NCI-H1436 (cell line): ENCODE measurements at regions not wholly inside any gene's neighbourhood (a gene's known extent, or its start where the extent isn't known, plus 50 kb on each side); places are given as distances from the start of the nearest gene placed in this dataset.

Source experiments
- DNase-seq: peaks from one replicate; lab custom pipeline; 2025; lab: John Stamatoyannopoulos, UW

DNA sequence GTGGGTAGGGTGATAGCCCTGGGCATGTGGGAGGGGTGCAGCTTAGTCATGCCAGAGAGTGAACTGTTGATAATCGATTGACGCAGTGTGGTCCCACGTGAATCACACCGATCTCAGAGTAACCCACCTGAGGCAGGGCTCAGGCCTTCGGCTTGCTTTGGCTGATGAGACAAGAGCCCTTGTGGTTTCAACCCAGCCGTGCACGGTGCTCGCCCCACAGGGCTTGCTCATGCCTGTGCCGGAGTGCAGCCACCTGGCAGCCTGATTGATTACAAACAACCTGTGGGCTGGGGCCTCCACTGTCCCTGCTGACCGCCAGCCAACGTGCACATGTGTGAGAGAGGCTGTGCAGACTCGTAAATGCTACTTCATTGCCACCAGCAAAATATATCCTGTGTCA, 144.9 kb upstream of the ADARB2 start:
- no peak for DNase-seq

- DNase-seq, result no peak
These were observed 144.3 kb upstream of the ADARB2 start for GRCh38 chr10:1881636-1882035.

- DNase-seq, result no peak
These were observed 137.2 kb upstream of the ADARB2 start for GRCh38 chr10:1874533-1874932.

DNA sequence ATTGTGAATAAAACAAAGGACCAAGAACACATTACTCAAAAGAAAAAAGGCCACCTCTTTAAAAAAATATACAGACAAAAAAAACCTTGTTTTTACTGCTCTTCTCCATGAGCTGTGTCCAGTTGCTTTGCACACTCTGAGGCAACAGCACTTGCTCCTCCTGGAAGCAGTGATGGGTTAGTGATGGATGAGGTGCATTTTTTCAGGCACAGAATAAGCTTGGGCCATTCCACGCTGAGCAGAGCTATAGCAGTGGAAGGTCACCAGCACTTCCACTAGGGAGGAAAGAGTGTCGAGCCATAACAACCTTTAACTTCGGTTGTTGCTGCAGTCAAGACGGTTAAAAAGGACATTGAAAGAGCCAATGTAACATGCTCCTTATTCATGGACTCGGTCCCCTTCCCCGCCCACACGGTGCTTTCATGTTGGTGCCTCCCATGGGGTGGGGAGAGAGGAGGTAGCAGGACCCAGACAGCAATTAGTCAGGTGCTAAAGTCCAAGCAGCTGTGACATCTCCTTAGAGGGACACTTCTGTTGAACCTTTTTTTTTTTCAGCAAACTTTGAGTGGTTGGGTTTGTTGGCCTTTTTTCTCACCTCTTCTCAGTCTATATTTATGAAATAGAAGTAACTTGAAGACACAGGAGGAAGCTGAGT, 136.5 kb upstream of the ADARB2 start:
- DNase-seq, result no peak

DNA sequence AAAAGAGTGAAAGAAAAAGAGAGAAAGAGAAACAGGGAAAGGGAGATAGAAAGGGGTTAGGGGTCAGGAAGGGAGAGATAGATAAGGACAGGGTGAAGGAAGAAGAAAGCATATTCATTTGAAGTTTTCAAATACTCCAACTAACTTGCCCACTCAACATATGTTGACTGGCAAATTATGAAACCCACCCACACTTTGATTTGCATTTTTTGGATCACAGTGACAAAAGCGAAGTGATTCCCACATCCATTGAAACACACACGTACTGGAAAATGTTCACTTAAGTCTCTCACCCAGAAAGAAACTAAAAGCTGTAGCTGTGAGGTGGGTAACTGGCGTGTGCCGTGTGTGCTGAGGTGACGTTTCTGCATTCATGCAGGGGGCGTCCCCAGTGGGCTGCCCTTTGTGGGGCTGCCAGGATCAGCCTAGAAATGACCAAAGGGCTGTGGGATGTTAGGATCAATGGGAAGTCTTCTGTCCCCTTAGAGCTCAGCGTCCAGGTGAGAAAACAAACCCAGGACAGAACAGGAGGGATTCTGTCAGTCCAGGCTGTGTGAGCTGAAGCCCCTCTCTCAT, 134.9 kb upstream of the ADARB2 start:
- DNase-seq, result no peak

- DNase-seq, result no peak
These were observed 133.2 kb upstream of the ADARB2 start for GRCh38 chr10:1870491-1870890.

GRCh38 chr10:1869861-1870260, 132.5 kb upstream of the ADARB2 start:
- no peak for DNase-seq

GRCh38 chr10:1860351-1860750, 123.0 kb upstream of the ADARB2 start:
- DNase-seq, result no peak

- DNase-seq, result no peak
These were observed 121.2 kb upstream of the ADARB2 start for GRCh38 chr10:1858547-1858946.

DNA sequence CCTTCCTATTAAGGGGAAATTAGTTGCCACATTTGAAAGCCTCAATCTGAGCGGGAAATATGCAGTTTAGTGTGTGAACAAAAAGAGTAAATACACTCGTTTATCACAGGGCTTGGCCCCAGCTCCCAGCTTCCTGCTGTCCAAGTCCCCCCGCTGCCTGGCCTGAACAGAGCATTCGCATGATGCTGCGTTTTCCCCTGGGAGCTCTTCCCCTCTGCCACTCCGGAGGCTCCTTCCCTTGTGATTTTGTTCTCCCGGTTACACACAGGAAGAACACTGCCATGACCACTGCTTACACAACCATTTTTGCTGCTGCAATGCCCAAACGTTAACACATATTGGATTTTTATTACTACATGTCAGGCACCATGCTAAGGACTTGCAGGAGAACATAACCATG, 120.7 kb upstream of the ADARB2 start:
- no peak for DNase-seq

- DNase-seq, result no peak
These were observed 118.6 kb upstream of the ADARB2 start for GRCh38 chr10:1855911-1856310.

GRCh38 chr10:1854271-1854670, 116.9 kb upstream of the ADARB2 start:
- no peak for DNase-seq

GRCh38 chr10:1853801-1854200, 116.5 kb upstream of the ADARB2 start:
- no peak for DNase-seq

GRCh38 chr10:1852841-1853240, 115.5 kb upstream of the ADARB2 start:
- no peak for DNase-seq

GRCh38 chr10:1851762-1852161, 114.4 kb upstream of the ADARB2 start:
- DNase-seq, result no peak

- DNase-seq, result no peak
These were observed 113.7 kb upstream of the ADARB2 start for GRCh38 chr10:1850971-1851527.

DNA sequence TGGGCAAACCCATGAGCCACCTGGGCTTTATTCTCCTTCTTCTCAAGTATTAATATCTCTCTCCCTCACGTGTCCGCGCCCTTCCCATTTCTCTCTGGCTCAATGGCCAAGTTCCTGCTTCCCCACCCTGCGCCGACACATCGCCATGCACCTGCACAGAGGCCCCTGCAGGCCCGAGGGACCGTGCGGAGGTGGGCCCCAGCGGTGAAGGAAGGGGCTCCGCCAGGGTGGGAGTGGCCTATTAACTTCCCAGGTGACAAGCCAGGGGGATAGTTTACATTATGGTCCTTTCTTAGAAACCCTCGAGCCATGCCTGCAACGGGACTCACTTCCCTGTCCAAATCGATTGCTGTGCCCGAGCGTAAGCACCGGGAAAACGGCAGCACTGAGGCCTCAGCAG, 110.0 kb upstream of the ADARB2 start:
- DNase-seq, result no peak

GRCh38 chr10:1846032-1846431, 108.7 kb upstream of the ADARB2 start:
- no peak for DNase-seq

DNA sequence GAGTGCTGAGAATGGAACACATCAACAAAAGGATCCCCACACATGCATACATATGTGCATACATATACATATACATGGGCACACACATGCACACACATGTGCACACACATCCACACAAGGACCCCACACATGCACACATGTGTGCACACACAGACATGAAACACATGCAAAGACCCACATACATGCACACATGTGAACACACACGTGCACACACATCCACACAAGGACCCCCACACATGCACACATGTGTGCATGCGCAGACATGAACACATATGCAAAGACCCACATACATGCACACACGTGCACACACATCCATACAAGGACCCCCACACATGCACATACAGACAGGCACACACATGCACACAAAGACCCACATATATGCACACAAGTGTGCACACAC, 104.4 kb upstream of the ADARB2 start:
- DNase-seq, result no peak

GRCh38 chr10:1829712-1830111, 92.4 kb upstream of the ADARB2 start:
- peak; percentile 72 for DNase-seq

- no peak for DNase-seq
These were observed 87.6 kb upstream of the ADARB2 start for GRCh38 chr10:1824928-1825327.

GRCh38 chr10:1814556-1814955, 77.2 kb upstream of the ADARB2 start:
- DNase-seq, result no peak

DNA sequence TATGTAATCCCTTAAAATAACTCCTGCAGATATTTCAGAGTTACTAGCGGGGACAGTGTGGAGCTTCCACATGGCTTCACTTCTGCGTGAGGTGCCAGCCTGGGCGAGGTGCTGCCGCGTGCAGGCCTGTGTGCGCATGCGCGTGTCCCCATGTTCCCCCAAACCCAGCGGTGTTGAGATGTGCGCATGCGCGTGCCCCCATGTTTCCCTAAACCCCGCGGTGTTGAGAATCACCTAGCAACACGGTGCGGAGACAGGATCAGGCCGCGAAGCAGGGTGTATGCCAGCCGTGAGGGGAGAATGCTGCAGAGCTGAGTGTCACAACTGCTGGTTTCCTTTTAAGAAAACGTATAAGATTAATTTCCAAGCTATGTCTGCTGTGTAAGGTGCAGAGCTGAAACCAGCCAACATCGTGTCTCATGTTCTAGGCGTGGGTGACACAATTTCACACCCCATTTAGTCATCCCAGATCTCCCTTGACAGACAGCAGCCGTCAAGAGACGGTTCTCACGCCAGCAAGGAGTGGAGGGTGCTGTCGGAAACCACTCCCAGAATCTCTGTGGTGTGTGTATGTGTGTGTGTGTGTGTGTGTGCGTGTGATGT, 71.9 kb upstream of the ADARB2 start:
- no peak for DNase-seq

GRCh38 chr10:1807924-1808323, 70.6 kb upstream of the ADARB2 start:
- no peak for DNase-seq
